Endodermal cell (in vitro differentiated cells): ENCODE measurements at regions not wholly inside any gene's neighbourhood (a gene's known extent, or its start where the extent isn't known, plus 50 kb on each side); places are given as distances from the start of the nearest gene placed in this dataset.

Experiments
- DNase-seq: peaks from one replicate; pipeline ENCODE4 v3.0.0-alpha.2; 2017
- H3K27ac ChIP-seq: 2 replicates; pipeline ENCODE4 v1.5.1; 2013; ENCODE audit warnings: mild to moderate bottlenecking, low read depth, low read length, moderate library complexity
- H3K27me3 ChIP-seq: 2 replicates; pipeline ENCODE4 v1.6.1; 2013; ENCODE audit warnings: mild to moderate bottlenecking, low read length, moderate library complexity; ENCODE audit not compliant: insufficient read depth, control insufficient read depth, poor library complexity, severe bottlenecking
- H3K36me3 ChIP-seq: 2 replicates; pipeline ENCODE4 v1.7.0; 2013; ENCODE audit warnings: mild to moderate bottlenecking, low read length, moderate library complexity; ENCODE audit not compliant: control insufficient read depth, insufficient read depth
- H3K4me1 ChIP-seq: one replicate; pipeline ENCODE4 v1.7.0; 2013; ENCODE audit warnings: low read length; ENCODE audit not compliant: control insufficient read depth, insufficient read depth
- H3K4me3 ChIP-seq: 2 replicates; pipeline ENCODE4 v1.5.1; 2013; ENCODE audit warnings: mild to moderate bottlenecking, low read length, moderate library complexity
- H3K9ac ChIP-seq: 2 replicates; pipeline ENCODE4 v1.6.1; 2013; ENCODE audit warnings: mild to moderate bottlenecking, low read length, moderate library complexity; ENCODE audit not compliant: poor library complexity, severe bottlenecking; ENCODE audit errors: extremely low read depth
- H3K9me3 ChIP-seq: 2 replicates; pipeline ENCODE4 v1.6.1; 2013; ENCODE audit warnings: mild to moderate bottlenecking, low read length, moderate library complexity; ENCODE audit not compliant: control insufficient read depth
- H3K27ac Mint-ChIP-seq: 2 replicates; pipeline ENCODE4 v1.8.0; 2020; ENCODE audit warnings: mixed read lengths
- H3K27me3 Mint-ChIP-seq: 2 replicates; pipeline ENCODE4 v1.8.0; 2021; ENCODE audit warnings: mild to moderate bottlenecking, mixed read lengths; ENCODE audit not compliant: insufficient read depth
- H3K36me3 Mint-ChIP-seq: 2 replicates; pipeline ENCODE4 v1.8.0; 2020; ENCODE audit warnings: low read depth, mixed read lengths
- H3K4me1 Mint-ChIP-seq: 2 replicates; pipeline ENCODE4 v1.8.0; 2020; ENCODE audit warnings: mixed read lengths
- H3K4me3 Mint-ChIP-seq: 2 replicates; pipeline ENCODE4 v1.8.0; 2020; ENCODE audit warnings: mild to moderate bottlenecking, moderate library complexity, mixed read lengths
- H3K9me3 Mint-ChIP-seq: 2 replicates; pipeline ENCODE4 v1.8.0; 2020; ENCODE audit warnings: mild to moderate bottlenecking, mixed read lengths
- WGBS, 2 experiments: methylation state at CpG; one replicate each; pipeline versions ENCODE4 v1.1.5 to v1.1.7; 2013; ENCODE audit warnings: missing lambda C conversion rate in 2 of 2, mixed read lengths in 1 of 2; ENCODE audit not compliant: insufficient coverage in 1 of 2, insufficient read length in 1 of 2; 5-methylcytosine and 5-hydroxymethylcytosine counted together
- TF ChIP-seq, protein P1 (sequence below): fragments of 200-600 bp; sonication (generic); conservative IDR thresholded peaks from 2 replicates; pipeline ENCODE4 v1.5.0; 2021; ENCODE audit warnings: antibody characterized with exemption, mild to moderate bottlenecking

DNA sequence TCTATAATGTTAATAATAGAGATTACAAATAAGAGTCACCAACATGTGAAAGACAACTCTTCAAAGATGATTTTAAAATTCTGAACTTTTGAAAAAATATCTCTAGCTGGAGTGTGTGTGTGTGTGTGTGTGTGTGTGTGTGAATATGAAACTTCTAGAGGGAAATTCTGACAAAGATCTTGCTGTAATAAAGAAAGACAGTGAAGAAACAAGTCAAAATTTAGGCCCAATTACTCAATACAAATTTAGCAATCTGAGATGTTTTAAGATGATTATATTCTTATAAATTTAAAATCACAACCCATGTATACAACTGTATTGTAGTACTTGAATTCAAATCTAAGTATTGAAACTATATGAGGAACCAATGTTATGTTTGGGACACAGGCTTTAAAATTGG lies 57.2 kb upstream of the UGP2 start:
- Mint-ChIP-seq H3K9me3 (no peaks in the 10 kb centered on the region), H3K4me1 (peaks cover 11% of the 10 kb centered on the region), H3K4me3 (no peak overlapping the region), H3K27me3 (no peaks in the 10 kb centered on the region), H3K27ac (no peak overlapping the region), H3K36me3 (no peaks in the 10 kb centered on the region)
- H3K36me3 ChIP-seq, result no peaks in the 10 kb centered on the region
- no peak overlapping the region for H3K4me3 ChIP-seq
- TF ChIP-seq, protein P1, sequence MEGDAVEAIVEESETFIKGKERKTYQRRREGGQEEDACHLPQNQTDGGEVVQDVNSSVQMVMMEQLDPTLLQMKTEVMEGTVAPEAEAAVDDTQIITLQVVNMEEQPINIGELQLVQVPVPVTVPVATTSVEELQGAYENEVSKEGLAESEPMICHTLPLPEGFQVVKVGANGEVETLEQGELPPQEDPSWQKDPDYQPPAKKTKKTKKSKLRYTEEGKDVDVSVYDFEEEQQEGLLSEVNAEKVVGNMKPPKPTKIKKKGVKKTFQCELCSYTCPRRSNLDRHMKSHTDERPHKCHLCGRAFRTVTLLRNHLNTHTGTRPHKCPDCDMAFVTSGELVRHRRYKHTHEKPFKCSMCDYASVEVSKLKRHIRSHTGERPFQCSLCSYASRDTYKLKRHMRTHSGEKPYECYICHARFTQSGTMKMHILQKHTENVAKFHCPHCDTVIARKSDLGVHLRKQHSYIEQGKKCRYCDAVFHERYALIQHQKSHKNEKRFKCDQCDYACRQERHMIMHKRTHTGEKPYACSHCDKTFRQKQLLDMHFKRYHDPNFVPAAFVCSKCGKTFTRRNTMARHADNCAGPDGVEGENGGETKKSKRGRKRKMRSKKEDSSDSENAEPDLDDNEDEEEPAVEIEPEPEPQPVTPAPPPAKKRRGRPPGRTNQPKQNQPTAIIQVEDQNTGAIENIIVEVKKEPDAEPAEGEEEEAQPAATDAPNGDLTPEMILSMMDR, result no peak
- H3K27ac ChIP-seq, result no peak overlapping the region
- H3K27me3 ChIP-seq, result no peaks in the 10 kb centered on the region
- DNase-seq, result no peak
- no peak overlapping the region for H3K9ac ChIP-seq
- no peaks in the 10 kb centered on the region for H3K9me3 ChIP-seq
- no peaks in the 10 kb centered on the region for H3K4me1 ChIP-seq

DNA sequence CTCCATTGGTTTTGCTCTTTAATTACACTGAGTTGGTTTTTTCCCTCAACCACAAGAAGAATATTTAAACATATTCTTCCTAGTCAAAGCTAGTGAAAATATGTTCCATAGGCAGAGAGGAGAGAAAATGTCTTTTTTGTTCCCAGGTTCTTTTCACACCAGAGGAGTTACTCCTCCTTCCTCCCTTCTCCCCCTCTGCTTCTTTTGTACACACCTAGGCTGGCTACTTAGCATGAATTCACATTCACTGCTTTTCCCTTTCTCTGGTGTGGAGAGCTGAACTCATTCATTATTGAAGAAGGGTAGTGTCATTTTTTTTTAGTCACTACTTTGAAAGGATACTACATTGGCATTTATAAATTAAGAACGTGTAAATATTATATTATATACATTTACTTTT lies 56.6 kb upstream of the UGP2 start:
- H3K27ac ChIP-seq, result no peak overlapping the region
- H3K27me3 Mint-ChIP-seq, result no peaks in the 10 kb centered on the region
- H3K4me3 Mint-ChIP-seq, result no peak overlapping the region
- H3K4me1 Mint-ChIP-seq, result peaks cover 11% of the 10 kb centered on the region
- H3K4me3 ChIP-seq, result no peak overlapping the region
- H3K36me3 ChIP-seq, result no peaks in the 10 kb centered on the region
- no CpG with 5 or more reads among the region's 1 CpG for WGBS, 2 experiments
- no peaks in the 10 kb centered on the region for H3K9me3 ChIP-seq
- no peak overlapping the region for H3K9ac ChIP-seq
- no peaks in the 10 kb centered on the region for H3K4me1 ChIP-seq
- no peak for DNase-seq
- no peaks in the 10 kb centered on the region for H3K36me3 Mint-ChIP-seq
- no peaks in the 10 kb centered on the region for H3K9me3 Mint-ChIP-seq
- H3K27ac Mint-ChIP-seq, result peak overlapping the region; percentile 38
- TF ChIP-seq, protein P1, result no peak
- H3K27me3 ChIP-seq, result no peaks in the 10 kb centered on the region

- Histone ChIP-seq H3K9me3 (no peaks in the 10 kb centered on the region), H3K36me3 (no peaks in the 10 kb centered on the region), H3K27me3 (no peaks in the 10 kb centered on the region), H3K27ac (no peak overlapping the region), H3K9ac (no peak overlapping the region), H3K4me3 (no peak overlapping the region), H3K4me1 (no peaks in the 10 kb centered on the region)
- Mint-ChIP-seq H3K9me3 (no peaks in the 10 kb centered on the region), H3K36me3 (no peaks in the 10 kb centered on the region), H3K27ac (no peak overlapping the region), H3K4me3 (no peak overlapping the region), H3K4me1 (peaks cover 3% of the 10 kb centered on the region), H3K27me3 (no peaks in the 10 kb centered on the region)
- no peak for DNase-seq
- TF ChIP-seq, protein P1, result no peak
- 87 to 100% methylated on average over 3 of the region's 3 CpGs for WGBS, 2 experiments
Measured at GRCh38 chr2:63786471-63786870, 55.2 kb upstream of the UGP2 start.
